Natural killer cell (primary cell): ENCODE measurements at regions not wholly inside any gene's neighbourhood (a gene's known extent, or its start where the extent isn't known, plus 50 kb on each side); places are given as distances from the start of the nearest gene placed in this dataset.

Experiments
- ATAC-seq, 3 donors: fragments of 150-1000 bp in 2 of 3; fragments of 200-7000 bp in 1 of 3; cut with Tn5 transposase; 1 replicate in 1 of 3; 2 replicates in 2 of 3; pipeline ENCODE4 v1.10.0; 2021; ENCODE audit warnings: mild to moderate bottlenecking in 2 of 3, moderate library complexity in 2 of 3
- DNase-seq, 2 donors: peaks; one replicate each; pipeline versions ENCODE4 v3.0.0 to v3.0.0-alpha.2; 2013 to 2021; ENCODE audit warnings: mixed read lengths in 1 of 2
- H3K27ac ChIP-seq: one replicate; pipeline ENCODE4 v1.5.1; 2013; ENCODE audit warnings: mild to moderate bottlenecking, low read length
- H3K27me3 ChIP-seq: one replicate; pipeline ENCODE4 v1.6.1; 2013; ENCODE audit warnings: low read length; ENCODE audit not compliant: control insufficient read depth, insufficient read depth
- H3K36me3 ChIP-seq: one replicate; pipeline ENCODE4 v1.6.1; 2013; ENCODE audit warnings: low read length; ENCODE audit not compliant: control insufficient read depth, insufficient read depth
- H3K4me1 ChIP-seq: one replicate; pipeline ENCODE4 v1.6.1; 2013; ENCODE audit warnings: low read length; ENCODE audit not compliant: control insufficient read depth, insufficient read depth
- H3K4me3 ChIP-seq: one replicate; pipeline ENCODE4 v1.5.1; 2013; ENCODE audit warnings: low read length
- H3K9me3 ChIP-seq: one replicate; pipeline ENCODE4 v1.6.1; 2013; ENCODE audit warnings: low read length; ENCODE audit not compliant: control insufficient read depth, insufficient read depth
- H3K27ac Mint-ChIP-seq, 2 donors: one replicate each; pipeline ENCODE4 v1.8.0; 2022; ENCODE audit warnings: mild to moderate bottlenecking in 2 of 2, mixed read lengths in 2 of 2, moderate library complexity in 1 of 2
- H3K27me3 Mint-ChIP-seq, 2 donors: one replicate each; pipeline ENCODE4 v1.8.0; 2022; ENCODE audit warnings: low read depth in 2 of 2, mixed read lengths in 2 of 2
- H3K36me3 Mint-ChIP-seq: one replicate; pipeline ENCODE4 v1.8.0; 2022; ENCODE audit warnings: mixed read lengths
- H3K4me1 Mint-ChIP-seq, 2 donors: one replicate each; pipeline ENCODE4 v1.8.0; 2022; ENCODE audit warnings: mixed read lengths in 2 of 2
- H3K4me3 Mint-ChIP-seq: one replicate; pipeline ENCODE4 v1.8.0; 2022; ENCODE audit warnings: mild to moderate bottlenecking, moderate library complexity, mixed read lengths
- H3K9me3 Mint-ChIP-seq, 2 donors: one replicate each; pipeline ENCODE4 v1.8.0; 2022; ENCODE audit warnings: mixed read lengths in 2 of 2
- CTCF ChIP-seq: fragments of 200-600 bp; IDR thresholded peaks from one replicate; pipeline ENCODE4 v1.8.0; 2022; ENCODE audit warnings: antibody characterized with exemption
- WGBS: methylation state at CpG from one replicate; pipeline ENCODE4 v1.1.7; 2013; ENCODE audit warnings: missing lambda C conversion rate; ENCODE audit not compliant: insufficient coverage; 5-methylcytosine and 5-hydroxymethylcytosine counted together
- intact Hi-C: fragments of 100-400 bp; cut with micrococcal nuclease; formaldehyde crosslinking; loops from one replicate; pipeline ENCODE4 v1.14.2; 2022

GRCh38 chr5:25064306-25064705, 419.5 kb upstream of the CDH10 start:
- Mint-ChIP-seq H3K4me1 (no peaks in the 10 kb centered on the region), H3K9me3 (peaks cover 9% of the 10 kb centered on the region in 2 donors), H3K4me3 (no peak overlapping the region), H3K27me3 (no peaks in the 10 kb centered on the region), H3K36me3 (peaks cover 18% of the 10 kb centered on the region), H3K27ac (no peak overlapping the region)
- WGBS: 89% methylated on average over 5 of the region's 5 CpGs
- no peak overlapping the region for H3K27ac ChIP-seq
- intact Hi-C loops: no loop called here
- H3K4me1 ChIP-seq: no peaks in the 10 kb centered on the region
- no peak overlapping the region for H3K4me3 ChIP-seq
- H3K9me3 ChIP-seq: peaks cover 11% of the 10 kb centered on the region
- no peaks in the 10 kb centered on the region for H3K27me3 ChIP-seq
- no peak for TF ChIP-seq CTCF
- no peaks in the 10 kb centered on the region for H3K36me3 ChIP-seq
- DNase-seq (no peak), ATAC-seq (no peak)

- no peaks in the 10 kb centered on the region for H3K27me3 ChIP-seq
- H3K4me3 ChIP-seq: no peak overlapping the region
- Mint-ChIP-seq H3K27ac (no peak overlapping the region), H3K4me3 (no peak overlapping the region), H3K9me3 (peaks cover 17 to 22% of the 10 kb centered on the region in 2 donors), H3K27me3 (no peaks in the 10 kb centered on the region), H3K36me3 (peaks cover 8% of the 10 kb centered on the region), H3K4me1 (no peaks in the 10 kb centered on the region)
- intact Hi-C loops: no loop called here
- DNase-seq: no peak
- no peaks in the 10 kb centered on the region for H3K4me1 ChIP-seq
- TF ChIP-seq CTCF: no peak
- ATAC-seq: no peak
- H3K27ac ChIP-seq: no peak overlapping the region
- 75% methylated on average over 1 of the region's 2 CpGs for WGBS
- H3K36me3 ChIP-seq: no peaks in the 10 kb centered on the region
- peaks cover 8% of the 10 kb centered on the region for H3K9me3 ChIP-seq
Observed at GRCh38 chr5:25060575-25060974, 415.8 kb upstream of the CDH10 start.

GRCh38 chr5:25056836-25057235, 412.1 kb upstream of the CDH10 start:
- Mint-ChIP-seq H3K4me1 (no peaks in the 10 kb centered on the region), H3K9me3 (peaks cover 12 to 21% of the 10 kb centered on the region in 2 donors)
- H3K27ac ChIP-seq: no peak overlapping the region

More at GRCh38 chr5:25056836-25057235, 412.1 kb upstream of the CDH10 start:
- no peak overlapping the region for H3K4me3 ChIP-seq
- no peak overlapping the region for H3K27ac Mint-ChIP-seq
- no peaks in the 10 kb centered on the region for H3K9me3 ChIP-seq
- no peaks in the 10 kb centered on the region for H3K27me3 ChIP-seq
- H3K27me3 Mint-ChIP-seq: no peaks in the 10 kb centered on the region
- H3K36me3 Mint-ChIP-seq: no peaks in the 10 kb centered on the region
- ATAC-seq: no peak
- DNase-seq: no peak
- H3K4me3 Mint-ChIP-seq: no peak overlapping the region
- no peak for TF ChIP-seq CTCF
- H3K4me1 ChIP-seq: no peaks in the 10 kb centered on the region
- H3K36me3 ChIP-seq: no peaks in the 10 kb centered on the region
- intact Hi-C loops: no loop called here
